Gastroesophageal sphincter (tissue), 4 donors: ENCODE measurements at regions not wholly inside any gene's neighbourhood (a gene's known extent, or its start where the extent isn't known, plus 50 kb on each side); places are given as distances from the start of the nearest gene placed in this dataset.

Source experiments
- ATAC-seq: fragments of 150-250 bp; one replicate; pipeline ENCODE4 v1.9.1; 2016; ENCODE audit warnings: mild to moderate bottlenecking, moderate library complexity
- H3K27ac ChIP-seq, 4 donors: fragments of 200-600 bp; sonication (generic) in 3 of 4; 1 replicate in 3 of 4; 2 replicates in 1 of 4; pipeline ENCODE4 v1.5.1; 2016 to 2019
- H3K27me3 ChIP-seq: fragments of 200-600 bp; sonication (generic); one replicate; pipeline ENCODE4 v1.5.1; 2019
- H3K36me3 ChIP-seq, 2 donors: fragments of 200-600 bp; sonication (generic); one replicate each; pipeline ENCODE4 v1.5.1; 2019; ENCODE audit warnings: control low read depth in 1 of 2
- H3K4me1 ChIP-seq, 3 donors: fragments of 200-600 bp; sonication (generic); 1 replicate in 2 of 3; 2 replicates in 1 of 3; pipeline ENCODE4 v1.5.1; 2016 to 2019; ENCODE audit warnings: control low read depth in 2 of 3
- H3K4me3 ChIP-seq, 2 donors: fragments of 200-600 bp; sonication (generic); one replicate each; pipeline ENCODE4 v1.5.1; 2019; ENCODE audit warnings: mild to moderate bottlenecking in 1 of 2, moderate library complexity in 1 of 2
- H3K9me3 ChIP-seq, 3 donors: fragments of 200-600 bp; sonication (generic); one replicate each; pipeline ENCODE4 v1.5.1; 2017 to 2019; ENCODE audit warnings: control low read depth in 2 of 3
- CTCF ChIP-seq, 4 experiments: fragments of 200-600 bp in 2 of 4; fragments of 450-650 bp in 2 of 4; sonication (generic) in 1 of 4; IDR thresholded peaks; one replicate each; pipeline ENCODE4 v1.5.1; 2017 to 2019; ENCODE audit warnings: antibody characterized with exemption in 4 of 4, mild to moderate bottlenecking in 2 of 4, moderate library complexity in 2 of 4
- EP300 ChIP-seq: sonication (generic); formaldehyde crosslinking; IDR thresholded peaks from one replicate; pipeline ENCODE4 v1.6.1; 2017; ENCODE audit warnings: antibody characterized with exemption, mild to moderate bottlenecking
- POLR2A ChIP-seq, 2 donors: fragments of 450-650 bp; IDR thresholded peaks; one replicate each; pipeline ENCODE4 v1.6.1; 2017; ENCODE audit warnings: antibody characterized with exemption in 2 of 2, mild to moderate bottlenecking in 2 of 2, moderate library complexity in 1 of 2
- POLR2AphosphoS5 ChIP-seq: sonication (generic); formaldehyde crosslinking; IDR thresholded peaks from one replicate; pipeline ENCODE4 v1.6.1; 2017; ENCODE audit warnings: antibody characterized with exemption
- WGBS, 2 donors: methylation state at CpG; one replicate each; pipeline ENCODE4 v1.1.5; 2018; ENCODE audit warnings: low coverage in 1 of 2; 5-methylcytosine and 5-hydroxymethylcytosine counted together

- TF ChIP-seq POLR2A (IDR thresholded peaks at IDR 0.05) = no peak
- no peak for TF ChIP-seq CTCF (IDR thresholded peaks at IDR 0.05)
- TF ChIP-seq POLR2AphosphoS5 = no peak
- no peak for TF ChIP-seq EP300
- Histone ChIP-seq H3K4me1 (peaks cover 0 to 6% (median 0%) of the 10 kb centered on the region in 3 donors), H3K4me3 (no peak overlapping the region), H3K27me3 (no peaks in the 10 kb centered on the region), H3K27ac (no peak overlapping the region), H3K9me3 (no peaks in the 10 kb centered on the region), H3K36me3 (no peaks in the 10 kb centered on the region)
- no peak for ATAC-seq
- 72 to 73% methylated on average over 10 of the region's 10 CpGs for WGBS, 2 donors
Measured at GRCh38 chr21:35791541-35792325, 268.6 kb downstream of the SETD4 start.

GRCh38 chr21:35783721-35784120, 276.6 kb downstream of the SETD4 start:
- no peaks in the 10 kb centered on the region for H3K36me3 ChIP-seq
- TF ChIP-seq CTCF (IDR thresholded peaks at IDR 0.05) = no peak
- no peak for TF ChIP-seq POLR2A (IDR thresholded peaks at IDR 0.05)
- TF ChIP-seq EP300 = no peak
- TF ChIP-seq POLR2AphosphoS5 = no peak
- no peak for ATAC-seq
- no peaks in the 10 kb centered on the region for H3K27me3 ChIP-seq
- no peaks in the 10 kb centered on the region for H3K9me3 ChIP-seq
- no peaks in the 10 kb centered on the region for H3K4me1 ChIP-seq
- no peak overlapping the region for H3K27ac ChIP-seq
- no peak overlapping the region for H3K4me3 ChIP-seq

- H3K27me3 ChIP-seq = no peaks in the 10 kb centered on the region
- ATAC-seq = no peak
- no peak for TF ChIP-seq CTCF (IDR thresholded peaks at IDR 0.05)
- no peak for TF ChIP-seq POLR2AphosphoS5
- no peak for TF ChIP-seq EP300
- no peak for TF ChIP-seq POLR2A (IDR thresholded peaks at IDR 0.05)
Measured at GRCh38 chr21:35782667-35783066, 277.7 kb downstream of the SETD4 start.

GRCh38 chr21:35780983-35781382, 279.3 kb downstream of the SETD4 start:
- H3K4me1 ChIP-seq = no peaks in the 10 kb centered on the region
- no peaks in the 10 kb centered on the region for H3K36me3 ChIP-seq
- no peak overlapping the region for H3K4me3 ChIP-seq
- no peaks in the 10 kb centered on the region for H3K27me3 ChIP-seq
- no peak for ATAC-seq
- WGBS, 2 donors = 77 to 78% methylated on average over 4 of the region's 4 CpGs
- no peak overlapping the region for H3K27ac ChIP-seq
- no peaks in the 10 kb centered on the region for H3K9me3 ChIP-seq
- TF ChIP-seq POLR2AphosphoS5 = no peak

More at GRCh38 chr21:35782667-35783066, 277.7 kb downstream of the SETD4 start:
- no peaks in the 10 kb centered on the region for H3K9me3 ChIP-seq
- H3K36me3 ChIP-seq = no peaks in the 10 kb centered on the region
- no peak overlapping the region for H3K4me3 ChIP-seq
- no peaks in the 10 kb centered on the region for H3K4me1 ChIP-seq
- no peak overlapping the region for H3K27ac ChIP-seq

- WGBS, 2 donors = 49 to 86% methylated on average over 4 to 6 of the region's 7 CpGs
Measured at GRCh38 chr21:35779690-35780570, 280.4 kb downstream of the SETD4 start.

More at GRCh38 chr21:35779690-35780570, 280.4 kb downstream of the SETD4 start:
- H3K9me3 ChIP-seq = no peaks in the 10 kb centered on the region
- no peak overlapping the region for H3K4me3 ChIP-seq
- no peaks in the 10 kb centered on the region for H3K36me3 ChIP-seq
- no peaks in the 10 kb centered on the region for H3K4me1 ChIP-seq
- TF ChIP-seq POLR2AphosphoS5 (no peak), CTCF (IDR thresholded peaks at IDR 0.05) (no peak), POLR2A (IDR thresholded peaks at IDR 0.05) (no peak), EP300 (no peak)
- no peak for ATAC-seq
- H3K27me3 ChIP-seq = no peaks in the 10 kb centered on the region
- H3K27ac ChIP-seq = no peak overlapping the region
